Lower leg skin (tissue), 3 donors: ENCODE measurements at regions not wholly inside any gene's neighbourhood (a gene's known extent, or its start where the extent isn't known, plus 50 kb on each side); places are given as distances from the start of the nearest gene placed in this dataset.

Source experiments
- CTCF ChIP-seq, 3 donors: fragments of 450-650 bp; IDR thresholded peaks; one replicate each; pipeline ENCODE4 v1.5.1; 2016; ENCODE audit warnings: antibody characterized with exemption in 3 of 3, mild to moderate bottlenecking in 3 of 3, moderate library complexity in 2 of 3
- POLR2A ChIP-seq, 2 donors: fragments of 450-650 bp; IDR thresholded peaks; one replicate each; pipeline ENCODE4 v1.6.1; 2016 to 2017; ENCODE audit warnings: antibody characterized with exemption in 2 of 2, mild to moderate bottlenecking in 1 of 2, moderate library complexity in 1 of 2

DNA sequence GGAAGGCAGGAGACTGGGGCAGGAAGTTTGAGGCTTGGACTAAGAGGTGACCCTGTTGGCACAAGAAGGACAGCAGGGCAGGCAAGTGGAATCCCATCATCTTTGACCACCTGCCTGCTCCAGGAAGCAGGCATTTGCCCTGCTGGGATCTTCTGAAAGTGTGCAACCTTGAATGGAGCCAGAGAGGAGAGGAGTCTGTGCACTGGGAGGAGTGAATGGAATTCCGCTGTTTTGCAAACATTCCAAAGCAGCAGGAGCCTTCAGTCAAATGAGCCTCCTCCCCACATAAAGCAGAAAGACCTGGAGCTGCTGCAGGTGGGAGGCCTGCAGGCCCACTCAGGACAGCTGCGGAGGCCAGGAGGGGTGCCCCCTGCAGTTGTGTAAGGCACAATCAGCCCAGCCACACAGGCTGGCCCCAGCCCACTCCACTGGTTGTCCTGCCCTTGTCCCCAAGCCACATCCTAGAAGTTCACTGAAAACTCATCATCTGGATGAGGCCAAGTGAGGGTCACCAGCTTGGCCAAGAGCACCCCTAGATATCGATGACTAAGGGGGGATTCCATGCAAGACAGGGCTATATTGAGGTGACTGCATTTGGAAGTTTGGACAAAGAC lies 249.5 kb downstream of the RPS24 start:
- TF ChIP-seq POLR2A (IDR thresholded peaks at IDR 0.05) (no peak), CTCF (IDR thresholded peaks at IDR 0.05) (no peak)
